ENCODE measurements at regions not wholly inside any gene's neighbourhood (a gene's known extent, or its start where the extent isn't known, plus 50 kb on each side); places are given as distances from the start of the nearest gene placed in this dataset.

GRCh38 chr6:160927416-160927815 lies 64.2 kb upstream of the MAP3K4 start:
- TF ChIP-seq CTCF (IDR thresholded peaks at IDR 0.05; ENCODE audit: insufficient read depth, low read depth, low read length) = no peak
- TF ChIP-seq EZH2 (IDR thresholded peaks at IDR 0.05; ENCODE audit: insufficient read depth, low read length) = no peak

All from astrocyte (in vitro differentiated cells and primary cell).